ENCODE measurements at regions not wholly inside any gene's neighbourhood (a gene's known extent, or its start where the extent isn't known, plus 50 kb on each side); places are given as distances from the start of the nearest gene placed in this dataset.

- no peak for DNase-seq (ENCODE audit: low read depth)
- no peak for TF ChIP-seq CTCF (IDR thresholded peaks at IDR 0.05; ENCODE audit: low read depth, low read length, missing control alignments)
- no peak overlapping the region for H3K4me3 ChIP-seq (ENCODE audit: low read depth, low read length)
Observed at GRCh38 chr14:104371917-104372316, 207.6 kb upstream of the C14orf180 start.

GRCh38 chr14:104372390-104373054 is 207.0 kb upstream of the C14orf180 start:
- no peak for DNase-seq (ENCODE audit: low read depth)
- H3K4me3 ChIP-seq (ENCODE audit: low read depth, low read length): no peak overlapping the region
- TF ChIP-seq CTCF (IDR thresholded peaks at IDR 0.05; ENCODE audit: low read depth, low read length, missing control alignments): no peak

GRCh38 chr14:104373055-104373854 is 206.3 kb upstream of the C14orf180 start:
- no peak overlapping the region for H3K4me3 ChIP-seq (ENCODE audit: low read depth, low read length)
- DNase-seq (ENCODE audit: low read depth): no peak
- no peak for TF ChIP-seq CTCF (IDR thresholded peaks at IDR 0.05; ENCODE audit: low read depth, low read length, missing control alignments)

- no peak overlapping the region for H3K4me3 ChIP-seq (ENCODE audit: low read depth, low read length)
- DNase-seq (ENCODE audit: low read depth): no peak
- no peak for TF ChIP-seq CTCF (IDR thresholded peaks at IDR 0.05; ENCODE audit: low read depth, low read length, missing control alignments)
Observed at GRCh38 chr14:104373855-104374717, 205.5 kb upstream of the C14orf180 start.

GRCh38 chr14:104374718-104375080 is 204.9 kb upstream of the C14orf180 start:
- DNase-seq (ENCODE audit: low read depth): no peak
- TF ChIP-seq CTCF (IDR thresholded peaks at IDR 0.05; ENCODE audit: low read depth, low read length, missing control alignments): no peak
- no peak overlapping the region for H3K4me3 ChIP-seq (ENCODE audit: low read depth, low read length)

- no peak for DNase-seq (ENCODE audit: low read depth)
- no peak overlapping the region for H3K4me3 ChIP-seq (ENCODE audit: low read depth, low read length)
- no peak for TF ChIP-seq CTCF (IDR thresholded peaks at IDR 0.05; ENCODE audit: low read depth, low read length, missing control alignments)
Observed at GRCh38 chr14:104375551-104376201, 203.9 kb upstream of the C14orf180 start.

Measured in GM12864 (cell line).